GM12875 (cell line): ENCODE measurements at regions not wholly inside any gene's neighbourhood (a gene's known extent, or its start where the extent isn't known, plus 50 kb on each side); places are given as distances from the start of the nearest gene placed in this dataset.

Experiments used
- H3K4me3 ChIP-seq: one replicate; pipeline ENCODE4 v1.5.1; 2011; ENCODE audit warnings: low read depth, low read length, control low read depth
- TF ChIP-seq, protein P1 (sequence below): IDR thresholded peaks from 2 replicates; pipeline ENCODE4 v1.5.1; 2011; ENCODE audit warnings: low read depth, mild to moderate bottlenecking, control low read depth, inconsistent platforms, low read length, moderate library complexity, borderline replicate concordance; ENCODE audit not compliant: insufficient read depth

GRCh38 chr14:98959958-98960616 lies 311.9 kb downstream of the BCL11B start:
- TF ChIP-seq, protein P1, sequence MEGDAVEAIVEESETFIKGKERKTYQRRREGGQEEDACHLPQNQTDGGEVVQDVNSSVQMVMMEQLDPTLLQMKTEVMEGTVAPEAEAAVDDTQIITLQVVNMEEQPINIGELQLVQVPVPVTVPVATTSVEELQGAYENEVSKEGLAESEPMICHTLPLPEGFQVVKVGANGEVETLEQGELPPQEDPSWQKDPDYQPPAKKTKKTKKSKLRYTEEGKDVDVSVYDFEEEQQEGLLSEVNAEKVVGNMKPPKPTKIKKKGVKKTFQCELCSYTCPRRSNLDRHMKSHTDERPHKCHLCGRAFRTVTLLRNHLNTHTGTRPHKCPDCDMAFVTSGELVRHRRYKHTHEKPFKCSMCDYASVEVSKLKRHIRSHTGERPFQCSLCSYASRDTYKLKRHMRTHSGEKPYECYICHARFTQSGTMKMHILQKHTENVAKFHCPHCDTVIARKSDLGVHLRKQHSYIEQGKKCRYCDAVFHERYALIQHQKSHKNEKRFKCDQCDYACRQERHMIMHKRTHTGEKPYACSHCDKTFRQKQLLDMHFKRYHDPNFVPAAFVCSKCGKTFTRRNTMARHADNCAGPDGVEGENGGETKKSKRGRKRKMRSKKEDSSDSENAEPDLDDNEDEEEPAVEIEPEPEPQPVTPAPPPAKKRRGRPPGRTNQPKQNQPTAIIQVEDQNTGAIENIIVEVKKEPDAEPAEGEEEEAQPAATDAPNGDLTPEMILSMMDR: no peak
- H3K4me3 ChIP-seq: no peak overlapping the region

- no peak overlapping the region for H3K4me3 ChIP-seq
Measured at GRCh38 chr14:98960617-98961013, 311.4 kb downstream of the BCL11B start.

DNA sequence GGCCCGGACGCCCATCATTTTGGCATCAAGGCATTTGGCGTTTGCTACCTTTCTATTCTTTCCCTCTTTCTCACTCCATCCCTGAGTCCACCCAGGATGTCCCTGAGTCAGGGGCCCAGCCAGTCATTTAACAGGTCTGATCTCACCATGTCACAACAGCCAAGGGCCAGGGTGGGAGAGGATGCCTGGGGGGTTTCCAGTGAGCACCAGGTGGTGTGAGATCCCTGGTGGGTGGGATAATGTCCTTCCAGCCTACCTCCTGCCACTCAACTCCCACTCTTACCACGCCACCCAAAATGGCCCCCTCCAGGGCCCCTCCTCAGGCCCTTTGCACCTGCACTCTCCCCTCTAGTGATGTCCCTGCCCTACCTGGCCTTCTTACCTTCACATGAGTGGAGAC lies 310.8 kb downstream of the BCL11B start:
- TF ChIP-seq, protein P1: no peak

More at GRCh38 chr14:98960617-98961013, 311.4 kb downstream of the BCL11B start:
- TF ChIP-seq, protein P1: no peak

GRCh38 chr14:98962118-98962517 lies 309.9 kb downstream of the BCL11B start:
- H3K4me3 ChIP-seq: no peak overlapping the region
- TF ChIP-seq, protein P1: no peak

More for the DNA sequence above, 310.8 kb downstream of the BCL11B start:
- no peak overlapping the region for H3K4me3 ChIP-seq

GRCh38 chr14:98963610-98964009 lies 308.4 kb downstream of the BCL11B start:
- TF ChIP-seq, protein P1: no peak
- H3K4me3 ChIP-seq: no peak overlapping the region

DNA sequence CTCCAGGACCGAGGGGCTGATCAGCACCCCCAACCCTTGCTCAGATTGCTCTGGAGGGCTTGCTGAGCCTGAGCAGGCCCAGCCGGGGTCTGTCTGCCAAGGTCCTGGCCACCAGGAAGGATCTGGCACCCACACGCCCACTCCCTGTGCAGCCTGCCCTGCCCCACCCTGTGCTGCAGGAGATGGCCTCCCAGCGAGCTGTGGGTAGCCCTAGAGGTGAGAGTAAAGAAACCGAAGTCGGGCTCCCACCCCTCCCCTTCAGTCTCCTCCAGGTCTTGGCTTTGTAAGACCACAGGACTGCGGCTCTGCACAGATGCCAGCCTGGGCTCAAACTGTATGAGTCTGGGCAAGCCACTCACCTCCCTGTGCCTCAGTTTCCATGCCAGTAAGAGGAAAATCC lies 307.8 kb downstream of the BCL11B start:
- no peak overlapping the region for H3K4me3 ChIP-seq
- TF ChIP-seq, protein P1: no peak

DNA sequence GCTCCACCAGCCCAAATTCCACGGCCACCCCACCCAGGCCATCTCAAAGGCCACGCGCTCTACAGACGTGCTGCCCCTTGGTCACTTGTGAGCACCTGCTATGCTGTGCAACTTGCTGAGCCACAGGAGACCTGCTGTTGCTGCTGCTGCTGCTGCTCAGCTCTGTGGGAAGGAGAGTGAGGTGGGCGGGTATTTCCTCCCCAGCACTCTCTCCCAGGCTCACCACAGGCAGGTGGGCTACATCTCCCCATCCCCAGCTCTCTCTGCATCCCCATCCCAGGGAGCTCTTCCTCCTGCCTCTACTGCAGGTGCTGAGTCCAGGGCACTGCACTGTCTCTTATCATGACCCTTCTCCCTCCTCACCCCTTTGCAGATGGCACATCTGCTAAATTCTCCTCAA lies 306.9 kb downstream of the BCL11B start:
- TF ChIP-seq, protein P1: no peak

More for the DNA sequence above, 306.9 kb downstream of the BCL11B start:
- H3K4me3 ChIP-seq: no peak overlapping the region
